SK-N-SH (cell line): ENCODE measurements at regions not wholly inside any gene's neighbourhood (a gene's known extent, or its start where the extent isn't known, plus 50 kb on each side); places are given as distances from the start of the nearest gene placed in this dataset.

Experiments used
- CHD2 ChIP-seq: fragments of 150-350 bp; IDR thresholded peaks from 2 replicates; pipeline ENCODE4 v1.6.1; 2018; ENCODE audit warnings: low read length; ENCODE audit not compliant: partially characterized antibody
- ELF1 ChIP-seq: IDR thresholded peaks from 2 replicates; pipeline ENCODE4 v1.4.0; 2012
- EP300 ChIP-seq, 2 experiments: IDR thresholded peaks; 2 replicates each; pipeline versions ENCODE4 v1.4.0 to v1.6.1; 2012; ENCODE audit warnings: borderline replicate concordance in 1 of 2, low read depth in 1 of 2, low read length in 1 of 2
- FOXJ3 ChIP-seq: sonication (generic); formaldehyde crosslinking; IDR thresholded peaks from 2 replicates; pipeline ENCODE4 v1.5.1; 2020; ENCODE audit warnings: mild to moderate bottlenecking, missing genetic modification reagents
- POLR2AphosphoS5 ChIP-seq: IDR thresholded peaks from 2 replicates; pipeline ENCODE4 v1.6.1; 2012; ENCODE audit warnings: low read depth, low read length
- SMC3 ChIP-seq: IDR thresholded peaks from 2 replicates; pipeline ENCODE4 v1.6.1; 2012; ENCODE audit warnings: low read depth, low read length, improper control_type of control experiment
- TF ChIP-seq, protein P1 (sequence below): fragments of 200-600 bp; sonication (generic); IDR thresholded peaks from 2 replicates; pipeline ENCODE4 v1.6.1; 2017; ENCODE audit warnings: antibody characterized with exemption, mild to moderate bottlenecking, moderate library complexity

DNA sequence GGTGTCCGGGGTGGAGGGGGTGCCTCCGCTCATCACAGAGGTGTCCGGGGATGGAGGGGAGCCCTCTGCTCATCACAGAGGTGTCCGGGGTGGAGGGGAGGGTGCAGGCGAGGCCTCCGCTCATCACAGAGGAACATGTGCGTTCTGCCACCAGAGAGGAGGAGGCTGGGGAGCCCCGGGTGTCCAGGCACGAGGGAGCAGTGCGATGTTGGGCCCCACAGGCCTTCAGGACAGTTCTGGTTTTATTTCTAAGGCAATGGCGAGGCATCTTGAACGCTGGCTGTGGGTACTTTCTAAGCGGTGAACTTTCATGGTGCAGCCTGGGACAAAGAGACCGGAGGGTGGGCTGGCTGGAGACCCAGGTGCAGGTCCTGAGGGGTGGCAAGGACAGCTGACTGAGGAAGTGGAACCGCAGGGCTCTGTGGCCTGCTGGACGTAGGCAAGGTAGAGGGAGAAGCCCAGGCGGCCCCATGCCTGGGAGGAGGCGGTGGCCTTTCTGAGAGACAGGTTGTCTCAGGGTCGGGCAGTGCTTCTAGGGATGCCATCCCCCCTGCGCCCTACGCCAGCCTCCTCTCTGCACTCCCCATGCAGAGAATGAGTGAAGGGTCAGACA is 196.6 kb upstream of the SALL3 start:
- TF ChIP-seq FOXJ3 (CRISPR knock-in tag) (no peak), EP300 (IDR thresholded peaks at IDR 0.05; ENCODE audit: borderline replicate concordance in 1 of 2, low read depth in 1 of 2, low read length in 1 of 2) (no peak), ELF1 (no peak), POLR2AphosphoS5 (no peak), CHD2 (no peak), SMC3 (no peak)
- TF ChIP-seq, protein P1, sequence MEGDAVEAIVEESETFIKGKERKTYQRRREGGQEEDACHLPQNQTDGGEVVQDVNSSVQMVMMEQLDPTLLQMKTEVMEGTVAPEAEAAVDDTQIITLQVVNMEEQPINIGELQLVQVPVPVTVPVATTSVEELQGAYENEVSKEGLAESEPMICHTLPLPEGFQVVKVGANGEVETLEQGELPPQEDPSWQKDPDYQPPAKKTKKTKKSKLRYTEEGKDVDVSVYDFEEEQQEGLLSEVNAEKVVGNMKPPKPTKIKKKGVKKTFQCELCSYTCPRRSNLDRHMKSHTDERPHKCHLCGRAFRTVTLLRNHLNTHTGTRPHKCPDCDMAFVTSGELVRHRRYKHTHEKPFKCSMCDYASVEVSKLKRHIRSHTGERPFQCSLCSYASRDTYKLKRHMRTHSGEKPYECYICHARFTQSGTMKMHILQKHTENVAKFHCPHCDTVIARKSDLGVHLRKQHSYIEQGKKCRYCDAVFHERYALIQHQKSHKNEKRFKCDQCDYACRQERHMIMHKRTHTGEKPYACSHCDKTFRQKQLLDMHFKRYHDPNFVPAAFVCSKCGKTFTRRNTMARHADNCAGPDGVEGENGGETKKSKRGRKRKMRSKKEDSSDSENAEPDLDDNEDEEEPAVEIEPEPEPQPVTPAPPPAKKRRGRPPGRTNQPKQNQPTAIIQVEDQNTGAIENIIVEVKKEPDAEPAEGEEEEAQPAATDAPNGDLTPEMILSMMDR, result no peak
